HEK293T (cell line): ENCODE measurements at regions not wholly inside any gene's neighbourhood (a gene's known extent, or its start where the extent isn't known, plus 50 kb on each side); places are given as distances from the start of the nearest gene placed in this dataset.

ENCODE experiments used
- CTCF ChIA-PET: fragments of 350-600 bp; formaldehyde crosslinking; extraction: SDS; loops from one replicate; lab custom pipeline; 2021; ENCODE audit warnings: antibody characterized with exemption, inconsistent platforms; lab: Yijun Ruan, JAX
- POLR2A ChIA-PET: fragments of 350-600 bp; formaldehyde crosslinking; extraction: SDS; loops from one replicate; lab custom pipeline; 2020; ENCODE audit warnings: antibody characterized with exemption, inconsistent platforms; lab: Yijun Ruan, JAX
- DNase-seq: peaks from one replicate; pipeline ENCODE4 v3.0.0; 2012; ENCODE audit warnings: mixed read lengths; ENCODE audit errors: extremely low spot score
- ARNT ChIP-seq: fragments of 450-650 bp; IDR thresholded peaks from 2 replicates; pipeline ENCODE4 v1.6.1; 2017; ENCODE audit warnings: mild to moderate bottlenecking
- BHLHE40 ChIP-seq: fragments of 450-650 bp; IDR thresholded peaks from 2 replicates; pipeline ENCODE4 v1.6.1; 2016; ENCODE audit warnings: mild to moderate bottlenecking, moderate library complexity, borderline replicate concordance
- CTBP1 ChIP-seq: fragments of 450-650 bp; IDR thresholded peaks from 2 replicates; pipeline ENCODE4 v1.6.1; 2016; ENCODE audit warnings: borderline replicate concordance
- ELF4 ChIP-seq: fragments of 450-650 bp; IDR thresholded peaks from 2 replicates; pipeline ENCODE4 v1.6.1; 2017; ENCODE audit warnings: antibody characterized with exemption
- FOXA1 ChIP-seq: fragments of 450-650 bp; IDR thresholded peaks from 2 replicates; pipeline ENCODE4 v1.6.1; 2016; ENCODE audit warnings: mild to moderate bottlenecking
- FOXK2 ChIP-seq: fragments of 450-650 bp; IDR thresholded peaks from 2 replicates; pipeline ENCODE4 v1.6.1; 2016; ENCODE audit warnings: mild to moderate bottlenecking
- FOXM1 ChIP-seq: fragments of 450-650 bp; IDR thresholded peaks from 2 replicates; pipeline ENCODE4 v1.6.1; 2017; ENCODE audit warnings: mild to moderate bottlenecking, borderline replicate concordance
- HDGF ChIP-seq: fragments of 450-650 bp; IDR thresholded peaks from 2 replicates; pipeline ENCODE4 v1.6.1; 2017; ENCODE audit warnings: antibody characterized with exemption, borderline replicate concordance
- L3MBTL2 ChIP-seq: fragments of 450-650 bp; conservative IDR thresholded peaks from 2 replicates; pipeline ENCODE4 v1.6.1; 2016; ENCODE audit warnings: mild to moderate bottlenecking
- LEF1 ChIP-seq: fragments of 450-650 bp; IDR thresholded peaks from 2 replicates; pipeline ENCODE4 v1.6.1; 2017; ENCODE audit warnings: mild to moderate bottlenecking, borderline replicate concordance
- NFRKB ChIP-seq: fragments of 450-650 bp; IDR thresholded peaks from 2 replicates; pipeline ENCODE4 v1.6.1; 2016; ENCODE audit warnings: mild to moderate bottlenecking, moderate library complexity
- SP1 ChIP-seq: fragments of 450-650 bp; IDR thresholded peaks from 2 replicates; pipeline ENCODE4 v1.6.1; 2017
- SUZ12 ChIP-seq: fragments of 450-650 bp; IDR thresholded peaks from 2 replicates; pipeline ENCODE4 v1.6.1; 2016; ENCODE audit warnings: mild to moderate bottlenecking
- TARDBP ChIP-seq: fragments of 450-650 bp; IDR thresholded peaks from 2 replicates; pipeline ENCODE4 v1.6.1; 2016
- ZNF384 ChIP-seq: fragments of 450-650 bp; IDR thresholded peaks from 2 replicates; pipeline ENCODE4 v1.6.1; 2016
- TF ChIP-seq, protein P1 (sequence below): fragments of 450-650 bp; IDR thresholded peaks from 2 replicates; pipeline ENCODE4 v1.6.1; 2016

GRCh38 chr9:38200431-38200830, 131.4 kb upstream of the SHB start:
- ChIA-PET CTCF (no interaction called here), POLR2A (no interaction called here)
- no peak for TF ChIP-seq FOXM1
- TF ChIP-seq FOXA1: no peak
- no peak for TF ChIP-seq ELF4
- DNase-seq: no peak

DNA sequence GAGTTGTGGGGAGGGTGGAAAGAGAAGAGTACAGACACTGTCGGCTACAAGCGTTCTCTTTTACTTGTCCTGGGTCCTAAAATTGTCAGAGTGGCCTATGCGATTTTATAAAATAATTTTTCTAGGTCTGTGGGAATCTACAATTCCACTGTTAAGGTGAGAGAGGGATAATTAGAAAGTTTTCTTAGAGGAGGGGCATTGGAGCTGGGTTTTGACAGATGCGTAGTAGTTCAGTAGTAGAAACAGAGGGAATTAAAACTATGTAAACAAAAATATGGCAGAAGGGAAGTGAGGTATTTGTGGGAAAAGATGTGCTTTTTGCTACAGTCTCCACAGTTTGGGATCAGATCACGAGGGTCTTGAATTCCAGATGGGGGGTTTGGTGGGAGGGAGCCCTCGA, 129.1 kb upstream of the SHB start:
- no peak for TF ChIP-seq HDGF
- no peak for TF ChIP-seq LEF1
- TF ChIP-seq FOXM1: no peak
- no peak for TF ChIP-seq SUZ12
- no peak for TF ChIP-seq NFRKB
- TF ChIP-seq BHLHE40: no peak
- TF ChIP-seq FOXK2: no peak
- DNase-seq: no peak
- CTCF ChIA-PET: no interaction called here
- POLR2A ChIA-PET: no interaction called here

DNA sequence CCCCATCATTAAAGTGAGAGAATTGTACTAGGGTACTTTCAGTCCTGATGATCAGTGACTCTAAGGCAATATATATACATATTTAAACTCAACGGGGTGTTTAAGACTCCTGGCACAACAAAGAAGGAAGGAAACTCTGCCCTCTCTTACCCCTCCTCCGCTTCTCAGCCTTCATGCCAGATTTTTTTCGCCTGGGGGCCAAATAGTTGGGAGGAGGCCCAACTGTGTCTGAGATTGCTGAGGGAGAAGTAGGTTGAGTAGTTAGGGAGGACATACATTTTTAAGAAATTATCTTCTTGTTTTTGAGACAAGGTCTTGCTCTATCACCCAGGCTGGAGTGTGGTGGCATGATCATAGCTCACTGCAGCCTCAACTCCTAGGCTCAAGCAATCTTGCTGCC, 127.7 kb upstream of the SHB start:
- ChIA-PET POLR2A (no interaction called here), CTCF (no interaction called here)
- DNase-seq: no peak
- no peak for TF ChIP-seq HDGF
- no peak for TF ChIP-seq FOXM1

- POLR2A ChIA-PET: no interaction called here
Measured at GRCh38 chr9:38195737-38196161, 126.7 kb upstream of the SHB start.

GRCh38 chr9:38194870-38195269, 125.8 kb upstream of the SHB start:
- TF ChIP-seq SP1: no peak
- no peak for TF ChIP-seq ARNT
- TF ChIP-seq FOXA1: no peak
- TF ChIP-seq BHLHE40: no peak
- CTCF ChIA-PET: no interaction called here
- DNase-seq: no peak
- POLR2A ChIA-PET: no interaction called here

More at GRCh38 chr9:38195737-38196161, 126.7 kb upstream of the SHB start:
- TF ChIP-seq, protein P1, sequence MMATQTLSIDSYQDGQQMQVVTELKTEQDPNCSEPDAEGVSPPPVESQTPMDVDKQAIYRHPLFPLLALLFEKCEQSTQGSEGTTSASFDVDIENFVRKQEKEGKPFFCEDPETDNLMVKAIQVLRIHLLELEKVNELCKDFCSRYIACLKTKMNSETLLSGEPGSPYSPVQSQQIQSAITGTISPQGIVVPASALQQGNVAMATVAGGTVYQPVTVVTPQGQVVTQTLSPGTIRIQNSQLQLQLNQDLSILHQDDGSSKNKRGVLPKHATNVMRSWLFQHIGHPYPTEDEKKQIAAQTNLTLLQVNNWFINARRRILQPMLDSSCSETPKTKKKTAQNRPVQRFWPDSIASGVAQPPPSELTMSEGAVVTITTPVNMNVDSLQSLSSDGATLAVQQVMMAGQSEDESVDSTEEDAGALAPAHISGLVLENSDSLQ: no peak
- TF ChIP-seq L3MBTL2 (no peak), BHLHE40 (no peak), HDGF (no peak), CTBP1 (no peak), FOXM1 (no peak), FOXK2 (no peak), SP1 (no peak), NFRKB (no peak), TARDBP (no peak), SUZ12 (no peak), LEF1 (no peak), ARNT (no peak), ZNF384 (no peak), FOXA1 (no peak)
- DNase-seq: no peak
- CTCF ChIA-PET: no interaction called here

DNA sequence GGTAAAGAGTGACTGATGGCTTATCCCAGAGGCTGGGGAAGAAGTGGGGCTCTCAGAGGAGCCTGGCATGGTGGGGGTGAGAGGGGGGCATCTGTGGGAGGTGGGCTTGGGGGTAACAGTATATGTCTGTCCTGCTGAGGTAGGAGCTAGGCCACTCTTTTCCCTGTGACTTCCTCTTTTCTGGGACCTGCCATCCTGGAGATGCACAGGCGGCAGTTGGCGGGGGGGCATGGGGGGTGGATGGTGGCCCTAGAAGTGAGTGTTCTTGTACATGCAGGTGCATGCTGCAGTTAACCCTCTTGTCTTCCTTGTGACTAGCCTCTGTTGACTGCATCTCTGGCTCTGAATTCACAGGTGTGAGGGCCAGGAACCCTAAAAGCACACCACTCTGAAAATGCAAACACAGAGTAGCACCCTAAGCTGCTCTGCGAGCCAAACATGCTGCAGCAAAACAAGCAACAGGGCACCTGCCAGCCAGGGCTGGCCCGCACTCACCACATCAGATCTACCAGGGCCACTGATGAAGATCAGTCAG, 123.8 kb upstream of the SHB start:
- ChIA-PET CTCF (no interaction called here), POLR2A (no interaction called here)
- TF ChIP-seq SP1 (no peak), FOXA1 (no peak), TARDBP (no peak), ELF4 (no peak), ARNT (no peak), FOXK2 (no peak), NFRKB (no peak), ZNF384 (no peak), HDGF (no peak), L3MBTL2 (no peak), BHLHE40 (no peak), LEF1 (no peak), FOXM1 (no peak), SUZ12 (no peak), CTBP1 (no peak)
- TF ChIP-seq, protein P1: no peak
- no peak for DNase-seq

GRCh38 chr9:38186404-38187115, 117.5 kb upstream of the SHB start:
- POLR2A ChIA-PET: no interaction called here
- CTCF ChIA-PET: interaction anchor here (1.0 kb wide), 1 partner anchor 27 kb away, joined by 3 read pairs; no protein-coding TSS in a partner anchor
- DNase-seq: no peak
- TF ChIP-seq, protein P1: no peak
- no peak for TF ChIP-seq BHLHE40
- TF ChIP-seq SUZ12: no peak
- TF ChIP-seq ELF4: no peak
- no peak for TF ChIP-seq FOXA1
- no peak for TF ChIP-seq LEF1
- no peak for TF ChIP-seq CTBP1
- no peak for TF ChIP-seq SP1
- no peak for TF ChIP-seq ARNT
- TF ChIP-seq HDGF: no peak
- TF ChIP-seq NFRKB: no peak
- no peak for TF ChIP-seq FOXK2
- no peak for TF ChIP-seq L3MBTL2
